ENCODE measurements at regions not wholly inside any gene's neighbourhood (a gene's known extent, or its start where the extent isn't known, plus 50 kb on each side); places are given as distances from the start of the nearest gene placed in this dataset.

DNA sequence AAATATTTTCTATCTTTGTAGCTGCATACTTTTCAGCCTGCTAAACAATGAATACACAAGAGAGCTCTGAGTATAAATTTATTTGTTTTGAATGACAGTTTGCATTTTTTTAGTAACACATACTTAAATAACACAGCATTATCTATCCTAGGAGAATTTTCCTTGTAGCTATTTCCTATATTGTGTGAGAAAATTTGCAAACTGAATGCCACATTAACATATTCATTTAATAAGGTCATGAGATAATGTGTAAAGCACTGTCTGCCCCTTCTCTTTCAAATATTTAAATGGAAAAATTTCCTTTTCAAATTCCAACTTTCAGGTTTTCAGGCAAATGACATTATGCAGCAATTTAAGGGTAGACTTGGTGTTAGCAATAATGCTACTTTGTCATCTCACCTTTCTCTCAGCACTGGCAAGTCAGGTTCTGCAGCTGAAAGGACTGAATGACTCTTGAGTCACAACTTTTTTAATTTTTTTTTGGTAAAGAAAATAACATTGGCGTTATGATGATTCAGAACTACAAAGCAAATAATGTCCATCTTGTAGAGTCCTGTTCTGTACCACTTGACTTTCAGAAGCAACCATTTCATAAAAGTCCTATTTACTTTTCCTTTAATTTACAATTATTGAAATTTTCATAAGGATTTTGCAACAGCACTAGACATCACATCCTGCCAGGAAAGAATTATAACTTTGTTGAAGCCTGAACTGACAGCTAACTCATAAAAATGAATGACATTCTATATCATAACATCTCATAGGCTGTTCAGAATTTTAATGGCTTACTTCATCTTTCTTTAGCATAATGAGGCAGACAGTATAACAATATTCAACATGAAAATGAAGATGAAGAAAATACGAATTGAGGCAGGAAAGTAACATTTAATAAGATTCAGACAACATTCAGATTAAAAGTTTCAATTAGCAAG, 681.6 kb upstream of the SEMA6D start:
- no peaks in the 10 kb centered on the region for H3K23me2 ChIP-seq (ENCODE audit: insufficient read length, low read depth, low read length, poor library complexity, severe bottlenecking)
- no peaks in the 10 kb centered on the region for H3K9me3 ChIP-seq (ENCODE audit: control insufficient read depth, low read depth, low read length)
- Mint-ChIP-seq H3K27me3 (ENCODE audit: low read depth) (no peaks in the 10 kb centered on the region), H3K36me3 (ENCODE audit: insufficient read depth in 1 of 3, low read depth in 3 of 3) (no peaks in the 10 kb centered on the region), H3K27ac (no peak overlapping the region), H3K4me3 (no peak overlapping the region), H3K4me1 (no peaks in the 10 kb centered on the region), H3K9me3 (no peaks in the 10 kb centered on the region)
- H2BK5ac ChIP-seq (ENCODE audit: insufficient read length, low read length), result no peak overlapping the region
- H3K23ac ChIP-seq (ENCODE audit: insufficient read length, low read depth, low read length), result no peak overlapping the region
- TF ChIP-seq, protein P1, sequence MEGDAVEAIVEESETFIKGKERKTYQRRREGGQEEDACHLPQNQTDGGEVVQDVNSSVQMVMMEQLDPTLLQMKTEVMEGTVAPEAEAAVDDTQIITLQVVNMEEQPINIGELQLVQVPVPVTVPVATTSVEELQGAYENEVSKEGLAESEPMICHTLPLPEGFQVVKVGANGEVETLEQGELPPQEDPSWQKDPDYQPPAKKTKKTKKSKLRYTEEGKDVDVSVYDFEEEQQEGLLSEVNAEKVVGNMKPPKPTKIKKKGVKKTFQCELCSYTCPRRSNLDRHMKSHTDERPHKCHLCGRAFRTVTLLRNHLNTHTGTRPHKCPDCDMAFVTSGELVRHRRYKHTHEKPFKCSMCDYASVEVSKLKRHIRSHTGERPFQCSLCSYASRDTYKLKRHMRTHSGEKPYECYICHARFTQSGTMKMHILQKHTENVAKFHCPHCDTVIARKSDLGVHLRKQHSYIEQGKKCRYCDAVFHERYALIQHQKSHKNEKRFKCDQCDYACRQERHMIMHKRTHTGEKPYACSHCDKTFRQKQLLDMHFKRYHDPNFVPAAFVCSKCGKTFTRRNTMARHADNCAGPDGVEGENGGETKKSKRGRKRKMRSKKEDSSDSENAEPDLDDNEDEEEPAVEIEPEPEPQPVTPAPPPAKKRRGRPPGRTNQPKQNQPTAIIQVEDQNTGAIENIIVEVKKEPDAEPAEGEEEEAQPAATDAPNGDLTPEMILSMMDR (conservative IDR thresholded peaks at IDR 0.05), result no peak
- H2BK20ac ChIP-seq (ENCODE audit: low read depth, low read length, poor library complexity, severe bottlenecking), result no peak overlapping the region
- H3K18ac ChIP-seq (ENCODE audit: insufficient read length, low read depth, low read length), result no peak overlapping the region
- H2BK12ac ChIP-seq (ENCODE audit: insufficient read length, low read depth, low read length), result no peak overlapping the region
- H2AK5ac ChIP-seq (ENCODE audit: insufficient read length, low read length), result no peak overlapping the region
- no peak overlapping the region for H2BK15ac ChIP-seq (ENCODE audit: low read depth, low read length)
- H3K4me1 ChIP-seq (ENCODE audit: insufficient read depth, low read length), result no peaks in the 10 kb centered on the region
- H4K5ac ChIP-seq (ENCODE audit: insufficient read length, low read depth, low read length), result no peak overlapping the region
- no peak overlapping the region for H3K27ac ChIP-seq (ENCODE audit: insufficient read length, low read depth, low read length)
- no peak overlapping the region for H4K8ac ChIP-seq (replicated peaks; ENCODE audit: insufficient read length, low read depth, low read length)
- H3K9ac ChIP-seq (ENCODE audit: extremely low read depth, insufficient read length, low read length), result no peak overlapping the region
- no peaks in the 10 kb centered on the region for H4K20me1 ChIP-seq (ENCODE audit: control insufficient read depth, insufficient read depth, insufficient read length)
- no peak overlapping the region for H2BK120ac ChIP-seq (ENCODE audit: low read depth, low read length, poor library complexity, severe bottlenecking)
- H3K27me3 ChIP-seq (ENCODE audit: insufficient read depth, low read length), result no peaks in the 10 kb centered on the region
- no peak for DNase-seq
- no peaks in the 10 kb centered on the region for H3K79me1 ChIP-seq (ENCODE audit: insufficient read depth, low read depth, low read length, poor library complexity, severe bottlenecking)
- no peaks in the 10 kb centered on the region for H3K79me2 ChIP-seq (ENCODE audit: insufficient read depth, low read length)
- H4K91ac ChIP-seq (ENCODE audit: insufficient read length, low read depth, low read length), result no peak overlapping the region
- no peak overlapping the region for H3K14ac ChIP-seq (ENCODE audit: insufficient read depth, low read length)
- H2AFZ ChIP-seq (ENCODE audit: low read length), result no peak overlapping the region
- no peak overlapping the region for H3K56ac ChIP-seq (ENCODE audit: insufficient read length, low read depth, low read length)
- H3K4ac ChIP-seq (ENCODE audit: low read depth, low read length), result no peak overlapping the region
- H3K4me2 ChIP-seq (ENCODE audit: insufficient read depth, insufficient read length, low read length), result no peak overlapping the region
- WGBS (ENCODE audit: extremely low coverage, insufficient read length, low lambda C conversion rate), result no CpG with 5 or more reads among the region's 2 CpGs
- H3T11ph ChIP-seq (ENCODE audit: low read length), result no peak overlapping the region

Data from H9 (cell line).